Stimulated activated naive CD8-positive, alpha-beta T cell treated with anti-CD3 and anti-CD28 coated beads, Interleukin-15, amount 100 ng/mL, for 72 hours (primary cell): ENCODE measurements at regions not wholly inside any gene's neighbourhood (a gene's known extent, or its start where the extent isn't known, plus 50 kb on each side); places are given as distances from the start of the nearest gene placed in this dataset.

ENCODE experiments used
- ATAC-seq: fragments of 150-1000 bp; cut with Tn5 transposase; 2 replicates; pipeline ENCODE4 v1.10.0; 2021; ENCODE audit warnings: mild to moderate bottlenecking, moderate library complexity
- DNase-seq, 2 donors: peaks; one replicate each; pipeline ENCODE4 v3.0.0; 2021 to 2022
- H3K27ac Mint-ChIP-seq, 2 donors: one replicate each; pipeline ENCODE4 v1.8.0; 2022; ENCODE audit warnings: mild to moderate bottlenecking in 2 of 2, mixed read lengths in 2 of 2, moderate library complexity in 2 of 2
- H3K27me3 Mint-ChIP-seq: one replicate; pipeline ENCODE4 v1.8.0; 2022; ENCODE audit warnings: mixed read lengths
- H3K4me1 Mint-ChIP-seq: one replicate; pipeline ENCODE4 v1.8.0; 2022; ENCODE audit warnings: mild to moderate bottlenecking, mixed read lengths
- H3K4me3 Mint-ChIP-seq, 2 donors: one replicate each; pipeline ENCODE4 v1.8.0; 2022; ENCODE audit warnings: mild to moderate bottlenecking in 2 of 2, mixed read lengths in 2 of 2, moderate library complexity in 1 of 2
- H3K9me3 Mint-ChIP-seq, 2 donors: one replicate each; pipeline ENCODE4 v1.8.0; 2022; ENCODE audit warnings: mixed read lengths in 2 of 2

DNA sequence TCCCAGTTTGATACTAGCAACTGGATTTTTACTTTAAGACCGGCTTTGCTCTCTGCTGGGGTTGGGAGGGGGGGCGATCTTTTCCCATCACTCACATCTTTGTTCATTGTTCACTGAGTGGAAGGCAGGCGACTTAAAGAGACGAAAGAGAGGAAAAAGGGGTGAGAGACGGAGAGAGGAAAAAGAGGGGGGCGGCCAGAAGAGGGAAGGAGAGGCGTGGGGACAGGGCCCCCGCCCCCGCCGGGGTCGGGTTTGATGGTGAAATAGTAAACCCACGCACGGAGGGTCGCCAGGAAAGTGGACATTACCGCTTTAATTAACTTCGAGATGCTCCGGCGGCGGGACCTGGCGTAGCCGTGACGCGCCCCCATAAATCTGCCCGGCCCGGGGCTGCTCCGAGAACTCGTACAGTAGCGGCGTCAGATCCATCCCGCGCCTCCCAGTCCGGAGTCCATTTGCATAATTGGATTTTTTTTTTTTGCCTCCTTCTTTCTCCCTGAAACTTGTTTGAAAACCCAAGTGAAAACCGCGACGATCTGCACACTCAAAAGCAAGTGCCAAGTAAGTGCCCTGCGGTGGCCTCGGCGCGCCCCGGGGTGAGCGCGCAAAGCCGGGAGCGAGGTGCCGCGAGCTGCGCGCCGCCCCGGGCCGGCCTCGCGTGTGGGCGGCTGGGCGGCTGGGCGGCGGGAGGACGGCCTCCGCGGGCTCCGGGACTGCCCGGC, 143.9 kb upstream of the ZNF536 start:
- peak overlapping the region; percentile 50 to 82 for H3K4me3 Mint-ChIP-seq
- DNase-seq (no peak), ATAC-seq (no peak)
- peaks cover 28% of the 10 kb centered on the region for H3K4me1 Mint-ChIP-seq
- H3K9me3 Mint-ChIP-seq, result no peaks in the 10 kb centered on the region
- H3K27ac Mint-ChIP-seq, result no peak overlapping the region
- H3K27me3 Mint-ChIP-seq, result peaks cover 96% of the 10 kb centered on the region

DNA sequence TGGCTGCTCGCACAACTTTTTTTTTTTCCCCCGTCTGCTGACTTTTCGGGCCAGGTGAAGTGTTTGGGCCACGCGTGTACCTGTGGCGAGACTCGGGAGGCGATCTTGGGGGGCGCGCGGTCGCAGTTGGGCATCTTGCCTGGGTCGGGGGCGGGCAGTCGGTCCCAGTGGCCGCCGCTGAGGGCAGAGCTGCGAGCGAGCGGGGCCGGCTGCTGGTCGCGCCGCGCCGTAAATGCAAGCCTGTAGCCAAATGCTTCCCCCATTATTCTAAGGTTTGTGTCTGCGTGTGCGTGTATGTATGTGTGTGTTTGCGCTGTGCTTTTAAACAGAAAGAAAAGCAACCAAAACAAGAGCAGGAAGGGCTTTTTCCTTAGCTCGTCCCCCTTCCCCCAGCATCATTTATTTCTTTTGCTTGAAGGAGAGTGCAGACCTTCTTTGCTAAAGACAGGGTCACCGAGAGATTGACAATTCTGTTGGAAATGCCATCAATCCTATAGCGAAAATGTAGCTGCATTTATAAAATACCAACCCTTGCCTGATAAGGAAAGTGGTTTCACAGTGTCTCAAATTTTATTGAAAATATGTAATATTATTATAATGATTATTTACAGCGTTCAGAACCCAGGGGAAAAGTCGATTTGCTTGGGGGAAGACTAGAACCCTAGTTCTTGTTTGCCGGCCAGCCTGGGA, 143.2 kb upstream of the ZNF536 start:
- ATAC-seq, result no peak
- no peak for DNase-seq

DNA sequence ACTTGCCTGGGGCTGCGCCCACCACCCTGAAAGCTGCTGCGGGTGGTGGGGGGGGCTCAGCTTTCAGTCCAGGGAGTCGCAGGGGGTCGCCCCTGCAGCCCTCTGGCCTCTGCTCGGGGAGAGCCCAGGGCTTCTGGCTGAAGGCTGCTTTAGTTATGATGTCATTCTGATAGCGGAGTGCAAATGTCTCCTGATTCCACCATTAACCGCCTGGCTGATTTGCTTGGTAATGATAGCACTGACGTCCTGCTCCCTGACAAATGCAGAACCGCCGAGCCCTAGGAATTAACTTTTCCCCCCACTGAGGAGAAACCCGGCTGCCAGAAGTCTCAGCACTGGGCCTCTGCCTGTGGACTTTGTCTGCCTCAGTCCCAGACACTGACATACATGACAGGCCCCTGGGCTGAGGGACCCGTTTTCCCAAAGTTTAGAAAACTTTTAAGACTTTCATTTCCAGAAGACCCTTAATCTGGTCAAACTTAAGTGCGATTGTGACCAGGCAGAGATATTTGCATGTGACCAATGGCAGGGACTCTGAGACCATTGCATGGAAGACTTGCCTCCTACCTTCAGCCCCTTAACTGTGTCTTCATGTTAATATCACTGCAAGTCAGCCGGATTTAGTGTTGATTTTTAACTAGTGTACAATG, 142.5 kb upstream of the ZNF536 start:
- H3K27me3 Mint-ChIP-seq, result peaks cover 94% of the 10 kb centered on the region
- no peak for ATAC-seq
- no peak overlapping the region for H3K27ac Mint-ChIP-seq
- H3K4me1 Mint-ChIP-seq, result peaks cover 23% of the 10 kb centered on the region
- no peak for DNase-seq
- no peaks in the 10 kb centered on the region for H3K9me3 Mint-ChIP-seq
- H3K4me3 Mint-ChIP-seq, result no peak overlapping the region

More for the DNA sequence above, 143.2 kb upstream of the ZNF536 start:
- Mint-ChIP-seq H3K27ac (no peak overlapping the region), H3K4me3 (peak overlapping the region; percentile 34 to 45), H3K4me1 (peaks cover 28% of the 10 kb centered on the region), H3K27me3 (peaks cover 94% of the 10 kb centered on the region), H3K9me3 (no peaks in the 10 kb centered on the region)

DNA sequence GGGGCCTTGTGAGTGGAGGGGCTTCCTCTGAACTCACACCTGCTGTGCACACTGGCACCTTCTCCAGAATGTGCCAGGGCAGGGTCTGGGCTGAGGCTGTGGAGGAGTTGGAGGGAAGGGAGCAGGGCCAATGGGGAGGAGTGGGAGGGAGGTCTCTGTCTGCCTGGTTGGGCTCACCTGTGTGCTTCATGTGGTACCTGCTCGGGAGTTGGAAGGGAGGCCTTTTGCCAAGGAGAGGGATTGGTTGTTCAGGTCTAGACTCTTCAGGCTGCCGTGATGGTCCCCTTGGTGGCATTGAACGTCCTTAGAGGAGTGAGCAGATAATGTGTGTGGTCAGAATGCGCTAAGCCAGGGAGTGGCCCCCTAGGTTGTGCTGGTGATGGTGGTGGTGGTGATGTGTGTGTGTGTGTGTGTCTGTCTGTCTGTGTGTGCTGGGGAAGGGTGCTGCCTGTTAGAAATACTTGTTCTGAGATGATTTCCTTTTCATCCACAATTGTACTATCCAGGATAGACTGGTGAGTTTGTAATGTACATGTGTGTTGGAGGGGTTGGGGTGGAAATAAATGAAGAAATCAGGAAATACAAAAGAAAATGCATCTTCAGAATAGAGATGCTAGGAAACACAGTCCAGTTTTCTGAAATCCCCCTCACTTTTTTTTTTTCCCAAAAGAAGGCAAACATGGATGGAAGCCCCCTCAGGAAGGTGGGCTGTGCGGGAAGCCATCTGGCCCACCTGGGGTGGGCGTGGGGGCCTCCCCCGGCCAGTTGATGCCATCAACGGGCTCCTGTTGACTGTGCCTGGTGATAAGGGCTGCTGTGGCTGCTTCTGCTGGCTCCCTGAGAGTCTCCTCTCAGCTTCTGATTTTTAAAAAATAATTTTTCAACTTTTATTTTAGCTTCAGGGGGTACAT, 140.5 kb upstream of the ZNF536 start:
- H3K27me3 Mint-ChIP-seq, result peaks cover 96% of the 10 kb centered on the region
- no peak overlapping the region for H3K4me3 Mint-ChIP-seq
- DNase-seq, result no peak
- no peak for ATAC-seq
- H3K27ac Mint-ChIP-seq, result no peak overlapping the region
- peaks cover 8% of the 10 kb centered on the region for H3K4me1 Mint-ChIP-seq
- H3K9me3 Mint-ChIP-seq, result no peaks in the 10 kb centered on the region

DNA sequence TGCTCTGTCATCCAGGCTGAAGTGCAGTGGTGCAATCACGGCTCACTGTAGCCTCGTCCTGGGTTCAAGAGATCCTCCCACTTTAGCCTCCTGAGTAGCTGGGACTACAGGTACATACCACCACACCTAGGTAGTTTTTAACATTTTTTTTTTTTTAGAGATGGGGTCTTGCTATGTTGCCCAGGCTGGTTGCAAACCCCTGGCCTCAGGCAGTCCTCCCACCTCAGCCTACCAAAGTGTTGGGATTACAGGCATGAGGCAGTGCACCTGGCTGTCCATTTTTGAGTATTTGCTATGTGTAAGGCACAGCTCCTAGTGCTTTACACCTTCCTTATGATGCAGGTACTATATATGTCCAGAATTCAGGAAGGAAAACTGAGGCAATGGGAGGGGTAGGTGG, 138.8 kb upstream of the ZNF536 start:
- Mint-ChIP-seq H3K9me3 (no peaks in the 10 kb centered on the region), H3K4me3 (no peak overlapping the region), H3K27me3 (peaks cover 91% of the 10 kb centered on the region), H3K4me1 (no peaks in the 10 kb centered on the region), H3K27ac (no peak overlapping the region)
- ATAC-seq (no peak), DNase-seq (no peak)

DNA sequence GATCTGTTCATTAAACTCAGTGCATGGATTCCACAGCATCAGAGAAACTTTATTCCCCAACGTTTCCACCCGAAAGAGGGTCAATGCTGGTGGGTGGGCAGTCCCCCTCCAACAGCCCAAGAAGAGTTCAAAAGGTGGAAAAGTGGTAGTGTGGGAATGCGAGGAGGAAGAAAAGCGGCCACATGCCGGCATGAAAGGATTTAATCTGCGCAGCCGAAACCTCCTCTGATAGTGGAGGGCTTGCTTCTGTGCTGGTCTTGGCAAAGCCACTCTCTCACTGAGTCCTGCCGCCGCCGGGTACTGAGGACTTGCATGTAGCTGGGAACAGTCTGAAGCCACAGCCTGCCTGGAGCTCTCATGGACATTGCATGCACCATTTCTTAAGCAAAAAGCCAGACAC, 136.2 kb upstream of the ZNF536 start:
- no peaks in the 10 kb centered on the region for H3K4me1 Mint-ChIP-seq
- DNase-seq (no peak), ATAC-seq (no peak)
- H3K9me3 Mint-ChIP-seq, result peaks cover 0 to under 1% of the 10 kb centered on the region in 2 donors
- peaks cover 74% of the 10 kb centered on the region for H3K27me3 Mint-ChIP-seq
- no peak overlapping the region for H3K27ac Mint-ChIP-seq
- no peak overlapping the region for H3K4me3 Mint-ChIP-seq

DNA sequence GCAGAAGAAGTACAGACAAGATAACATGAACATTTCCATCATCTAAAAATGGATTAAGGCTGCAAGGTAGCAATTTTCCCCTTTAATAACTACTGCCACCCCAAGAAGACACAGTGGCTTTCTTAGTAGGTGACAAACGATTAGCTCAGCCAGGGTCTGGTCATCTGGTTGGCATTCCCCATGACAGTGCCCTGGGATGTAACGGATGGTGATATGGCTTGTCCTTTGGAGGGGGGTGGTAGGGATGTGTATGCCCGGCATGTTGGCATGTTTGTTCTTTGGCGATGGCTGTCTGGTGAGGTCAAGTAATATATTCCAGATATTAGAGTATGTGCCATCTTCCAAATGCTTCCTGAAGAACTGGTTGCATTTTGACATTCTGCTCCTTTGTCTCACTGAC, 135.6 kb upstream of the ZNF536 start:
- H3K9me3 Mint-ChIP-seq, result peaks cover 0 to 7% of the 10 kb centered on the region in 2 donors
- no peak overlapping the region for H3K27ac Mint-ChIP-seq
- H3K27me3 Mint-ChIP-seq, result peaks cover 74% of the 10 kb centered on the region
- ATAC-seq (no peak), DNase-seq (no peak)
- no peaks in the 10 kb centered on the region for H3K4me1 Mint-ChIP-seq
- H3K4me3 Mint-ChIP-seq, result no peak overlapping the region

DNA sequence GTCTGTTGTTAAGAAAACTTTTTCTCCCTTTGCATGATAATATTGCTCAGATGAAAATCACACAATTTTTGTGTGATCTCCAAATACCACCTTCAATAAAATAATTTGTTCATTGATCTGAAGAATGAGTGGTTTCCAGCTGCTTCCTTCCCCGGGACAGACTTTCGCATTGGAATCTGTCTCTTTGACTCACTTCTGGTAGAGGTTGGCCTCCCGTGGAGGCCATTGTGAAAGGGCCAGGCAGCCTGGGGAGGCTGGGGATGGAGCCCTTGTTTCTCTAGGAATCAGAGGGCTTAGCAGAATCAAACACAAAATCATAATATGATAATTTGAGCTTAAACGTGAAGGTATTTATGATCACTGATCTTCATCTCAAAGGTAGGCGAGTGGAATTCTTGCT, 135.0 kb upstream of the ZNF536 start:
- ATAC-seq (no peak), DNase-seq (no peak)
- Mint-ChIP-seq H3K4me1 (no peaks in the 10 kb centered on the region), H3K27me3 (peaks cover 73% of the 10 kb centered on the region), H3K4me3 (no peak overlapping the region), H3K9me3 (peaks cover 0 to 7% of the 10 kb centered on the region in 2 donors), H3K27ac (no peak overlapping the region)

DNA sequence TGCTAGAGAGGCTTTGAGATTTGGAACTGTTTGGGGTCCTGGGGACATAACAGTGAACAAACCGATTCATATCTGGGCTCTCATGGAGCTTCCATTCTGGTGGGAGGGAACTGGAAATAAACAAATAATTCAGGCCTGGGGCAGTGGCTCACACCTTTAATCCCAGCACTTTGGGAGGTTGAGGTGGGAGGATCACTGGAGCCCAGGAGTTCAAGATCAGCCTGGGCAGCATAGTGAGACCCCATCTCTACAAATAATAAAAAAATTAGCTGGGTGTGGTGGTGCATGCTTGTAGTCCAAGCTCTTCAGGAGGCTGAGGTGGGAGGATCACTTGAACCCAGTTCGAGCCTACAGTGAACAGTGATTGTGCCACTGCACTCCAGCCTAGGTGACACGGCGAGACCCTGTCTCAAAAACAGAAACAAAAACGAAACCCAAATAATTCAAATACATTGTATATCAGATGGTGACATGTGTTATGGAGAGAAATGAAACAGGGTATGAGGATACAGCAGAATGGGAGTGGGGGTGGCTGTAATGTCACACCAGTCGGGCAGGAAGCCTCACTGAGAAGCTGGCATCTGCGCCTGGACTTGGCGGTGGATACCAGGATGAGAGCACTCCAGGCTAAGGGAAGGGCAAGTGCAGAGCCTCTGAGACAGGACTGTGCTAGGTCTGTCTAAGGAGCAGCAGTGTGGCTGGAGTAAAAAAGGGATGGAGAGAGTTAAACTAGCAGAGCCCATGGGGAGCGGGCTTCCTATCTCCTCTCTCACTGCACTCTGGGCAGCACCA, 131.1 kb upstream of the ZNF536 start:
- Mint-ChIP-seq H3K9me3 (peaks cover 0 to 14% of the 10 kb centered on the region in 2 donors), H3K27me3 (peaks cover 58% of the 10 kb centered on the region)

DNA sequence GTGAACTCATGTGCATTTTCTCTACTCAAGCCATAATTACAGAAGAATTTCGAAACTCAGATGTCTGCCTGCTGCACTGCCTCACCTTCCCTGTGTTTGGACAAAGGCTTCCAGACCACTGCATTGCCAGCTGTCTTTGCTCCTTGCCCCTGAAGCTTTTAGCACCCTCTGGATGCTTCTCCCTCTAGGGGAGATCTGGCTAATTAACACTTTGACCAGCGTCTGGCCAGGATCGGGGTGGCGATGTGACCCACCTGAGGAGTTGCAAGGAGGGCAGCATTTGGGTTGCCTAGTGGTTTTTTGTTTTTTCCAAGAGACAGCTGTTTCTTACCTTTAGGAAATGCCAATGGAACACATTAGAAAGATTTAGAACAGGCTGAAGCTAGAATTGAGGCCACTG, 127.7 kb upstream of the ZNF536 start:
- H3K27me3 Mint-ChIP-seq, result peaks cover 49% of the 10 kb centered on the region
- no peak overlapping the region for H3K27ac Mint-ChIP-seq
- ATAC-seq (no peak), DNase-seq (no peak)
- peaks cover 0 to 14% of the 10 kb centered on the region in 2 donors for H3K9me3 Mint-ChIP-seq
- no peaks in the 10 kb centered on the region for H3K4me1 Mint-ChIP-seq
- H3K4me3 Mint-ChIP-seq, result no peak overlapping the region

More for the DNA sequence above, 131.1 kb upstream of the ZNF536 start:
- peak overlapping the region in 1 of 2 donors; percentile 12 for H3K27ac Mint-ChIP-seq
- no peak overlapping the region for H3K4me3 Mint-ChIP-seq
- no peak for DNase-seq
- H3K4me1 Mint-ChIP-seq, result no peaks in the 10 kb centered on the region
- ATAC-seq, result no peak

DNA sequence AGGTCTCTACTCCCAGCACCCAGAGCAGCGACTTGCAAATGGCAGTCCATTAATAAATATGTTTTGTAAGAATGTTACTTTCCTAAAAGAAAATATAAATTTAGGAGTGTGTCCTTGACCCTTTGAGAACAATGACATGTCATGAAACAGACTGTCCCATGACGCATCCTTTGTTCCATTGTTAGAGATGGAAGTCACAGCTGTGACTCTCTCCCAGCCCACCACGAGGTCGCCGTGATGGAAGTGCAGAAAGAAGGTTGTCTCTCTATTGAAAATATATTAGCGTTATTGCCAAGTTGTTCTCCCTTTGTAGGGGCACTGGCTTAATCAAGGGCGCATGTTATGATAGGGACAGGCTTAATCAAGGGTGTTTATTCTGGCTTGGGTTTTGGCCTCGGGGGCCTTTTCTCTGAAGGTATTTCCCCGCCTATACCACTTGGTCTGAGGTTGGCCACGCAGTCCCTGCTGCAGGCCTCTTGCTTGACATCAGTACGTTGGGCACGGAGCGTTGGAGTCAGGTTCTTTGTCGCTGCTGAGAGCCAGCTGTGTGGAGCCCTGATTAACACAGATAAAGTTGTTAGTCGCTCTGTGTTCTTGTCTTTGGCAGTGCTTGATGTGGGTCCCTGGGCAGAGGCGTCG, 126.7 kb upstream of the ZNF536 start:
- no peak for ATAC-seq
- Mint-ChIP-seq H3K4me1 (no peaks in the 10 kb centered on the region), H3K9me3 (peaks cover 0 to 14% of the 10 kb centered on the region in 2 donors), H3K27ac (no peak overlapping the region), H3K27me3 (peaks cover 45% of the 10 kb centered on the region), H3K4me3 (no peak overlapping the region)
- no peak for DNase-seq

DNA sequence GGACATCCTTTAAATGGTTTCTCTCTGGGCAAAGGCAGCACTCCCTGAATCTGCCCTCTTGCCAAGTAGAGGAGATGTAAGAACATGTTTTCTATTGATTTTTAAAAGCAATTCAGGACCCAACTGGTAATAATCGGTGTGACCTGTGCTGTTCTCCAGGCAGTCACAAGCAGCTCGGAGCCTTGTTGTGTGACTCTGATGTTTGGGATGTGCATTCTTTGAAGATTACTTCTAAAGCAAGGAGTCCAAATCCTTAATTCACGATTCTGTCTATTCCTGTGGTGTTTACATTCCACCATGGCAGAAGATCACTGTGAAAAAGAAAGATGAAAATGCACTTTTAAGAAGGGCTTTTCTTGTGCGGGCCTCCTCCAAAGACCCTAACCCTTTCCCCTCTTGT, 122.3 kb upstream of the ZNF536 start:
- ATAC-seq (no peak), DNase-seq (no peak)
- Mint-ChIP-seq H3K4me3 (no peak overlapping the region), H3K4me1 (no peaks in the 10 kb centered on the region), H3K27me3 (peaks cover 50% of the 10 kb centered on the region), H3K9me3 (peaks cover 0 to 7% of the 10 kb centered on the region in 2 donors), H3K27ac (no peak overlapping the region)

DNA sequence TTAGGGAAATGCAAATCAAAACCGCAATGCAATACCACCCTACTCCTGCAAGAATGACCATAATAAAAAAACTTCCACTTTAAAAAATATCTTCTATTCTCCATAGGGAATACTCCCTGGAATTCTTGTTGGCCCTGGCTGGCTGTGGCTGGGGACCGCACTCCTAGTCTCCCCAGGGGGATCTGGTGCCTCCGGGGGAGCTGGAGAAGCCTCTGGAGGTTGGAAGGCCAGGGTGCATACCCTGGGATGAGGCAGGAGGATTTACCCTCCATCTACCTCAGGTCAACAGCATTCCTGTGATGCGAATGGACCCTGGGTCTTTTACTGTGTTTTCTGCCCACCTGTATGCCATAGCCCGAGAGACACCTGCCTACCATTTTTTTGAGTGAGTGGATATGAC, 120.0 kb upstream of the ZNF536 start:
- DNase-seq (no peak), ATAC-seq (no peak)
- peaks cover 53% of the 10 kb centered on the region for H3K27me3 Mint-ChIP-seq
- H3K4me1 Mint-ChIP-seq, result no peaks in the 10 kb centered on the region
- no peaks in the 10 kb centered on the region for H3K9me3 Mint-ChIP-seq
- H3K4me3 Mint-ChIP-seq, result no peak overlapping the region
- no peak overlapping the region for H3K27ac Mint-ChIP-seq

DNA sequence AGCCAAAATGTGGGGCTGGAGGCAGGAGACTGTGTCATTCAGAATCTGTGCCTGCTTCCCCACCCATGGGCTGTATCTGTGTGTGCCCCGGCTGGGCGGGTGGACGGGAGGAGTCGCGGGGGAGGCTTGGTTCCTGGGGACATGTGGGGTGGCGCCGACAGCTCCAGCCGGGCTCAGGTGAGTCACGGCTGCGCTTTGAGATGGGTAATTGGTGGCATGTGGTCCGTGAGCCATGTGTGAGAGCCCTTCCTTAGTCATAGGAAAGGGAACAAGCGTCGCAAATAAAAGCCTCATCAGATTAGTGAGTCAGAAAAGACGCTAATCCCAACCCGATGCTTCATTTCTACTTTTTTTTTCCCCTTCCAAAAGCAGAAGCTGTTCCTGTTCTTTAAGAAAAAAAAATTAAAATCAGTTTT, 118.6 kb upstream of the ZNF536 start:
- Mint-ChIP-seq H3K27me3 (peaks cover 51% of the 10 kb centered on the region), H3K27ac (no peak overlapping the region), H3K4me3 (no peak overlapping the region), H3K4me1 (no peaks in the 10 kb centered on the region), H3K9me3 (no peaks in the 10 kb centered on the region)
- ATAC-seq, result no peak
- DNase-seq, result no peak
